ENCODE measurements at regions not wholly inside any gene's neighbourhood (a gene's known extent, or its start where the extent isn't known, plus 50 kb on each side); places are given as distances from the start of the nearest gene placed in this dataset.

- TF ChIP-seq CTCF (IDR thresholded peaks at IDR 0.05) = no peak
These were observed 236.7 kb upstream of the PGRMC2 start for GRCh38 chr4:128524311-128524710.

GRCh38 chr4:128521648-128522111, 234.1 kb upstream of the PGRMC2 start:
- no peaks in the 10 kb centered on the region for H3K27me3 Mint-ChIP-seq (ENCODE audit: unreplicated experiment)
- H3K4me3 Mint-ChIP-seq (ENCODE audit: unreplicated experiment) = no peak overlapping the region
- no peak overlapping the region for H3K27ac Mint-ChIP-seq (ENCODE audit: unreplicated experiment)
- no peaks in the 10 kb centered on the region for H3K9me3 Mint-ChIP-seq (ENCODE audit: unreplicated experiment)
- no peaks in the 10 kb centered on the region for H3K36me3 Mint-ChIP-seq (ENCODE audit: unreplicated experiment)
- DNase-seq (ENCODE audit: extremely low spot score, unreplicated experiment) = no peak
- peaks cover 73% of the 10 kb centered on the region for H3K4me1 Mint-ChIP-seq (ENCODE audit: unreplicated experiment)
- TF ChIP-seq CTCF (IDR thresholded peaks at IDR 0.05) = no peak

More at GRCh38 chr4:128524311-128524710, 236.7 kb upstream of the PGRMC2 start:
- peak overlapping the region; percentile 89 for H3K27ac Mint-ChIP-seq (ENCODE audit: unreplicated experiment)
- no peaks in the 10 kb centered on the region for H3K36me3 Mint-ChIP-seq (ENCODE audit: unreplicated experiment)
- no peak overlapping the region for H3K4me3 Mint-ChIP-seq (ENCODE audit: unreplicated experiment)
- H3K27me3 Mint-ChIP-seq (ENCODE audit: unreplicated experiment) = no peaks in the 10 kb centered on the region
- H3K9me3 Mint-ChIP-seq (ENCODE audit: unreplicated experiment) = no peaks in the 10 kb centered on the region
- peaks cover 73% of the 10 kb centered on the region for H3K4me1 Mint-ChIP-seq (ENCODE audit: unreplicated experiment)
- no peak for DNase-seq (ENCODE audit: extremely low spot score, unreplicated experiment)

GRCh38 chr4:128521156-128521555, 233.5 kb upstream of the PGRMC2 start:
- Mint-ChIP-seq H3K27ac (ENCODE audit: unreplicated experiment) (peak overlapping the region; percentile 50), H3K4me3 (ENCODE audit: unreplicated experiment) (no peak overlapping the region), H3K4me1 (ENCODE audit: unreplicated experiment) (peaks cover 77% of the 10 kb centered on the region)

GRCh38 chr4:128519163-128519830, 231.7 kb upstream of the PGRMC2 start:
- TF ChIP-seq CTCF (IDR thresholded peaks at IDR 0.05) = no peak
- peaks cover 63% of the 10 kb centered on the region for H3K4me1 Mint-ChIP-seq (ENCODE audit: unreplicated experiment)
- no peak for DNase-seq (ENCODE audit: extremely low spot score, unreplicated experiment)
- H3K27me3 Mint-ChIP-seq (ENCODE audit: unreplicated experiment) = no peaks in the 10 kb centered on the region
- H3K4me3 Mint-ChIP-seq (ENCODE audit: unreplicated experiment) = no peak overlapping the region
- peaks cover 6% of the 10 kb centered on the region for H3K9me3 Mint-ChIP-seq (ENCODE audit: unreplicated experiment)
- H3K27ac Mint-ChIP-seq (ENCODE audit: unreplicated experiment) = peak overlapping the region; percentile 92
- peaks cover 4% of the 10 kb centered on the region for H3K36me3 Mint-ChIP-seq (ENCODE audit: unreplicated experiment)

More at GRCh38 chr4:128521156-128521555, 233.5 kb upstream of the PGRMC2 start:
- Mint-ChIP-seq H3K27me3 (ENCODE audit: unreplicated experiment) (no peaks in the 10 kb centered on the region), H3K36me3 (ENCODE audit: unreplicated experiment) (no peaks in the 10 kb centered on the region), H3K9me3 (ENCODE audit: unreplicated experiment) (peaks cover 2% of the 10 kb centered on the region)
- TF ChIP-seq CTCF (IDR thresholded peaks at IDR 0.05) = no peak
- no peak for DNase-seq (ENCODE audit: extremely low spot score, unreplicated experiment)

GRCh38 chr4:128517739-128518510, 230.3 kb upstream of the PGRMC2 start:
- no peak for DNase-seq (ENCODE audit: extremely low spot score, unreplicated experiment)
- peaks cover 7% of the 10 kb centered on the region for H3K9me3 Mint-ChIP-seq (ENCODE audit: unreplicated experiment)
- no peak for TF ChIP-seq CTCF (IDR thresholded peaks at IDR 0.05)
- H3K27ac Mint-ChIP-seq (ENCODE audit: unreplicated experiment) = peak overlapping the region; percentile 92
- H3K4me3 Mint-ChIP-seq (ENCODE audit: unreplicated experiment) = peak overlapping the region; percentile 2
- peaks cover 4% of the 10 kb centered on the region for H3K36me3 Mint-ChIP-seq (ENCODE audit: unreplicated experiment)
- H3K27me3 Mint-ChIP-seq (ENCODE audit: unreplicated experiment) = no peaks in the 10 kb centered on the region
- peaks cover 72% of the 10 kb centered on the region for H3K4me1 Mint-ChIP-seq (ENCODE audit: unreplicated experiment)
